GM12874 (cell line): ENCODE measurements at regions not wholly inside any gene's neighbourhood (a gene's known extent, or its start where the extent isn't known, plus 50 kb on each side); places are given as distances from the start of the nearest gene placed in this dataset.

Experiments
- CTCF ChIP-seq: IDR thresholded peaks from 2 replicates; pipeline ENCODE4 v1.5.1; 2011; ENCODE audit warnings: low read depth, mild to moderate bottlenecking, control low read depth, low read length, moderate library complexity; ENCODE audit not compliant: insufficient read depth

DNA sequence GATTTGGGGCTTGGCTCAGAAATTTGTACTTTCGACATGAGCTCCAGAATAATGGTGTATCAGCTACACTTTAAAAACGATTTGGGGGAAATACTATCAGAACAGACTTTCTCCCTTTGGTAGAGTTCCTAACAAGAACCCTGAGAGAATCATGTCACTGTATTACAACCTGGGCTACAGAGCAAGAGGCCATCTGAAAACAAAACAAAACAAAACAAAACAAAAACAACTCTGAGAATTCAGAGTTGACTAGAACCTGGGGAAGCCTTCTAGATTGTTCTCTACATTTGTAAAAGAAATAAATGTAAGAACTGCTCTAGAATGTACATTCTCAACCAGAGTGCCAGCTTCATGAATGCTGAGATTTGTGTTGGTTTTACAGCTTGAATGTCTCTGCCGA lies 262.6 kb upstream of the SEMA3D start:
- no peak for TF ChIP-seq CTCF

- TF ChIP-seq CTCF = no peak
Measured at GRCh38 chr7:85447004-85447403, 260.1 kb upstream of the SEMA3D start.

GRCh38 chr7:85426487-85426960 lies 239.7 kb upstream of the SEMA3D start:
- TF ChIP-seq CTCF = no peak

GRCh38 chr7:85424298-85424697 lies 237.4 kb upstream of the SEMA3D start:
- no peak for TF ChIP-seq CTCF

GRCh38 chr7:85423209-85423895 lies 236.5 kb upstream of the SEMA3D start:
- TF ChIP-seq CTCF = no peak

DNA sequence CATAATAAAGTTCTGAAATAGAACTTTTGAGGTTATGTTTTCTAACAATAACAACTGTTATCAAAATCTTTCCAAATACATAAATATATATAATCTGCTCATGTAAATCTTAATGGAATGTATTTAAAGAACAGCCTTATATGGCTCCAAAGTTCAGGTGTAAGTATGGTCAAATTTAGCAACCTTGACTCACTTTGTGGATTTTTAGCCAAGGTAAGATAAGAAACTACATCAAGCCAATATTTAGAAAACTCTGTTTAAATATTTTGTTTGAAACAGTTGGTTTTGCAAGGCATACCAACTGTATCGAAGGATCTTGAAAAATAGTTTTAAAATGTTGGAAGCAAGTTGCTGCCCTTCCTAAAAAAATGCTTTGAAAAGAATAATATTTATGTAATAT lies 228.9 kb upstream of the SEMA3D start:
- no peak for TF ChIP-seq CTCF

- no peak for TF ChIP-seq CTCF
Measured at GRCh38 chr7:85413718-85414117, 226.9 kb upstream of the SEMA3D start.
